Thymus (tissue), 11 donors: ENCODE measurements at regions not wholly inside any gene's neighbourhood (a gene's known extent, or its start where the extent isn't known, plus 50 kb on each side); places are given as distances from the start of the nearest gene placed in this dataset.
A peak's percentile ranks its signal among the peaks of the same experiment; 100 is the strongest.

ENCODE experiments used
- DNase-seq, 9 donors: peaks; one replicate each; pipeline ENCODE4 v3.0.0-alpha.2; 2013; ENCODE audit warnings: low spot score in 9 of 9, low read depth in 6 of 9, missing footprints in 1 of 9
- H3K27ac ChIP-seq, 2 donors: one replicate each; pipeline ENCODE4 v1.5.1; 2013; ENCODE audit warnings: control low read depth in 1 of 2, low read depth in 1 of 2, low read length in 1 of 2, mild to moderate bottlenecking in 1 of 2, moderate library complexity in 1 of 2
- H3K27me3 ChIP-seq, 2 donors: one replicate each; pipeline ENCODE4 v1.5.1; 2013; ENCODE audit warnings: low read length in 1 of 2; ENCODE audit not compliant: control insufficient read depth in 2 of 2, insufficient read depth in 1 of 2
- H3K36me3 ChIP-seq, 2 donors: one replicate each; pipeline ENCODE4 v1.5.1; 2013; ENCODE audit warnings: low read length in 1 of 2, mild to moderate bottlenecking in 1 of 2, moderate library complexity in 1 of 2; ENCODE audit not compliant: control insufficient read depth in 2 of 2, insufficient read depth in 2 of 2
- H3K4me1 ChIP-seq, 2 donors: one replicate each; pipeline ENCODE4 v1.5.1; 2013; ENCODE audit warnings: low read length in 2 of 2; ENCODE audit not compliant: control insufficient read depth in 2 of 2, insufficient read depth in 2 of 2
- H3K4me3 ChIP-seq, 2 donors: one replicate each; pipeline ENCODE4 v1.5.1; 2013; ENCODE audit warnings: low read length in 2 of 2, control low read depth in 1 of 2, mild to moderate bottlenecking in 1 of 2
- H3K9me3 ChIP-seq, 2 donors: one replicate each; pipeline ENCODE4 v1.5.1; 2013; ENCODE audit warnings: low read length in 1 of 2, mild to moderate bottlenecking in 1 of 2; ENCODE audit not compliant: control insufficient read depth in 2 of 2, insufficient read depth in 1 of 2
- WGBS: extraction: QIAGEN DNeasy Blood & Tissue Kit; methylation state at CpG from one replicate; pipeline ENCODE4 v1.1.7; 2013; 5-methylcytosine and 5-hydroxymethylcytosine counted together
- donor health status: healthy.

GRCh38 chr5:74327339-74327685, 313.2 kb downstream of the ENC1 start:
- no peaks in the 10 kb centered on the region for H3K36me3 ChIP-seq
- H3K27ac ChIP-seq = no peak overlapping the region
- no peak overlapping the region for H3K4me3 ChIP-seq
- no peaks in the 10 kb centered on the region for H3K27me3 ChIP-seq
- peaks cover 0 to 9% of the 10 kb centered on the region in 2 donors for H3K4me1 ChIP-seq
- DNase-seq = no peak
- H3K9me3 ChIP-seq = no peaks in the 10 kb centered on the region
- WGBS = 56% methylated on average over 2 of the region's 2 CpGs

GRCh38 chr5:74326571-74327338, 313.8 kb downstream of the ENC1 start:
- Histone ChIP-seq H3K27ac (peak overlapping the region in 1 of 2 donors; percentile 14), H3K9me3 (no peaks in the 10 kb centered on the region), H3K27me3 (no peaks in the 10 kb centered on the region), H3K4me3 (no peak overlapping the region), H3K36me3 (no peaks in the 10 kb centered on the region), H3K4me1 (peaks cover 0 to 9% of the 10 kb centered on the region in 2 donors)
- peak in 7 of 9 donors; percentile 4 to 61 (median 25) for DNase-seq
- 48% methylated on average over 6 of the region's 6 CpGs for WGBS

DNA sequence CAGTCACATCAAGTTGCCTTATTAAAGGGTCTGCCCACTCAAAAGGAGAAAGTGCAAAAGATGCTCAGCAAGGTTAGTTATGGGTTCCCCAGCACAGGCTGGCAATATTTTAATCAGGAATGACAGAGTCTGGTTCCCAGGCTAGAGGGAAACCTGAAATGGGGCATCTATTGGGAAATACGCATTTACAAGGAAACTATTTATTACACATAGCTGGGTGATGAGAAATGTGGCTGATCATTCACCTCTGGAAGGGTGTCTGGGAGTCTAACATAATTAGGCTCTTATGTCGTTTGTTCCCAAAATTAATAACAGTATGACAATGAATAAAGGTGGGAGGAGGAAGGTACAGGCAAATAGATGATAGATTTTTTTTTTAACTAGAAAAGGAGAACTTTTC, 314.7 kb downstream of the ENC1 start:
- Histone ChIP-seq H3K27ac (no peak overlapping the region), H3K27me3 (no peaks in the 10 kb centered on the region), H3K36me3 (no peaks in the 10 kb centered on the region), H3K4me3 (no peak overlapping the region), H3K4me1 (peaks cover 0 to 9% of the 10 kb centered on the region in 2 donors), H3K9me3 (no peaks in the 10 kb centered on the region)
- DNase-seq = no peak
- WGBS = 97% methylated on average over 2 of the region's 2 CpGs

DNA sequence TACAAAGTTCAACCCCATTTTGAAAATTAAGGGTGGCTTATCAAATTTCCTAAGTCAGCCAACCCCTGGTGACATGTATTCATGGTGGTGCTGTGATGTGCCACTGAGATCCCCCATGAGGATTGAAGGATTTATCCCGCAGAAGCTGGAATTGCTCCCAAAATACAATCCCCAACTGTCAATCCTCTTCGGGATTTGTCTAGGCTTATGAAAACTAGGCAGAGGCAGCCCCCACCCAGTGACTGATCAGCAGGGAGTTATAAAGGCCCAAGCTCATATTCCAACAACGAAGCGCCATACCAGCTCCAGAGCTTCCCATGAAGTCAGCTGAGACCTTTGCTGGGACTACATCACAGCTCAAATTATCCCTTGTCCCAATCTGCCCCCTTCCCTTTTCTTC, 316.0 kb downstream of the ENC1 start:
- Histone ChIP-seq H3K36me3 (no peaks in the 10 kb centered on the region), H3K4me1 (peaks cover 0 to 9% of the 10 kb centered on the region in 2 donors), H3K9me3 (no peaks in the 10 kb centered on the region), H3K27me3 (no peaks in the 10 kb centered on the region), H3K4me3 (no peak overlapping the region), H3K27ac (no peak overlapping the region)
- 97% methylated on average over 4 of the region's 4 CpGs for WGBS
- no peak for DNase-seq

- WGBS = 65% methylated on average over 3 of the region's 3 CpGs
- Histone ChIP-seq H3K4me3 (no peak overlapping the region), H3K27me3 (no peaks in the 10 kb centered on the region), H3K36me3 (no peaks in the 10 kb centered on the region), H3K27ac (no peak overlapping the region), H3K4me1 (peaks cover 0 to 9% of the 10 kb centered on the region in 2 donors), H3K9me3 (no peaks in the 10 kb centered on the region)
- no peak for DNase-seq
Observed at GRCh38 chr5:74322944-74323343, 317.6 kb downstream of the ENC1 start.

DNA sequence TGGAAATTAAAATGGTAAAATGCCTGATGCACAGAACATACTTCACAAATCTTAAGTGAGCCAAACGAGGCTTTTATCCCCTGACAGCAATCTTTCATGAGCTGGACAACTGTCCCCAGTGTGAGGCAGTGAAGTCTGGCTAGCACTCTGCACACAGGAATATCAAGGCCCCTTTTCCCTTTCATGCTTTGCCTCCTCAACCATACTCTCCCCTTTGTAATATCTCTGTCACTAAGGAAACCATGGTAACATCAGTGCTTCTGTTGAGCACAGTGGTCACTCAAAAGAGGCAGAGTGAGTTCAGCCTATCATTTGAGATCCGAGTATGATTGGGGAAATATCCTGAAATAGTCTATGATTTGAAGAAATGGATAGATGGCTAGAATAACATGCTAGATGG, 318.3 kb downstream of the ENC1 start:
- Histone ChIP-seq H3K27ac (no peak overlapping the region), H3K4me3 (no peak overlapping the region), H3K9me3 (no peaks in the 10 kb centered on the region), H3K36me3 (no peaks in the 10 kb centered on the region), H3K4me1 (peaks cover 0 to 9% of the 10 kb centered on the region in 2 donors), H3K27me3 (no peaks in the 10 kb centered on the region)
- WGBS = 88% methylated on average over 2 of the region's 2 CpGs
- no peak for DNase-seq

DNA sequence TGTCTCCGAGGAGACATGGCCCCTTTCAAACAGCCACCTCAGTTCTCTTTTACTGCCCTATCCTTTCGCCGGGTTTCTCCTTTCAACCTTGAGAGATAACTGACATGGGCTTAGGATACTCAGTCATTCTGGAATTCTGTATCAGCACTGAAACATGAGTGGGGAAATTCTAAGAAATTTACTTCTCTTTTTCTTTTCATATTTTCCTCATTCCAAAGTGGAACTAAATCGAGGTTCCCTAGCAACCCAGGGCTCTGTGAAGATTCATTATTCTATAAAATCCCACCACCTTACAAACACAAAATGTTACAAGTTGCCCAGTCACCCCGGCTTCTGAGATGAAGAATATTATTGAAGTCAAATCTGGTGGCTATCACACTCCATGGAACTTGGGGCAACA, 319.2 kb downstream of the ENC1 start:
- Histone ChIP-seq H3K4me3 (no peak overlapping the region), H3K9me3 (no peaks in the 10 kb centered on the region), H3K4me1 (peaks cover 0 to 3% of the 10 kb centered on the region in 2 donors), H3K27me3 (no peaks in the 10 kb centered on the region), H3K27ac (no peak overlapping the region), H3K36me3 (no peaks in the 10 kb centered on the region)
- 90% methylated on average over 5 of the region's 5 CpGs for WGBS
- DNase-seq = no peak

GRCh38 chr5:74320526-74320925, 320.0 kb downstream of the ENC1 start:
- H3K9me3 ChIP-seq = no peaks in the 10 kb centered on the region
- no peak for DNase-seq
- H3K4me3 ChIP-seq = no peak overlapping the region
- H3K4me1 ChIP-seq = peaks cover 0 to 6% of the 10 kb centered on the region in 2 donors
- no peaks in the 10 kb centered on the region for H3K27me3 ChIP-seq
- no peaks in the 10 kb centered on the region for H3K36me3 ChIP-seq
- WGBS = 96% methylated on average over 4 of the region's 4 CpGs
- H3K27ac ChIP-seq = no peak overlapping the region

DNA sequence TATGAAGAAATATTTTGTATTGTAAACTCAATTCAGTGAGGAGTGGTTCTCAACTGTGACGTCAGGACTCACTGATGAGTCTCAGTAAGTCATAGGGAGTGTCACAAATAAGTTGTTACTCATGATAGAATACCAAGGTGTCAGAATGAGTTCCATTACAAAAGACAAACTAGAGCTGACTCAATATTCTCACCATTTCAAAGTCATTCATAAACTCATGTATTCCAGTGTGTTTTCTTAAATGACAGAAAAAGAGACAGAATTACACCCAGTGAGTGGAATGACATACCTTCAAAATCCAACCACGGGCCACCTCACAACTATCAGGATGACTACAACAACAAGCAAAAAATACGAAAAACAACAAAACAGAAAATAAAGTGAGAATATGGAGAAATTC, 321.5 kb downstream of the ENC1 start:
- DNase-seq = no peak
- 92% methylated on average over 3 of the region's 3 CpGs for WGBS

More for the DNA sequence above, 321.5 kb downstream of the ENC1 start:
- Histone ChIP-seq H3K4me1 (peaks cover 0 to 6% of the 10 kb centered on the region in 2 donors), H3K4me3 (no peak overlapping the region), H3K27me3 (no peaks in the 10 kb centered on the region), H3K27ac (no peak overlapping the region), H3K9me3 (no peaks in the 10 kb centered on the region), H3K36me3 (no peaks in the 10 kb centered on the region)
